ENCODE measurements at regions not wholly inside any gene's neighbourhood (a gene's known extent, or its start where the extent isn't known, plus 50 kb on each side); places are given as distances from the start of the nearest gene placed in this dataset.
"Not testable (repeated sequence)": the region's sequence is repeated elsewhere in the genome, so short reads cannot be mapped to it uniquely, and the experiment has no call there.

- no peak for DNase-seq
Observed at GRCh38 chr11:13782390-13783075, 114.1 kb downstream of the FAR1 start.

GRCh38 chr11:13784441-13784840 lies 116.0 kb downstream of the FAR1 start:
- DNase-seq: no peak

DNA sequence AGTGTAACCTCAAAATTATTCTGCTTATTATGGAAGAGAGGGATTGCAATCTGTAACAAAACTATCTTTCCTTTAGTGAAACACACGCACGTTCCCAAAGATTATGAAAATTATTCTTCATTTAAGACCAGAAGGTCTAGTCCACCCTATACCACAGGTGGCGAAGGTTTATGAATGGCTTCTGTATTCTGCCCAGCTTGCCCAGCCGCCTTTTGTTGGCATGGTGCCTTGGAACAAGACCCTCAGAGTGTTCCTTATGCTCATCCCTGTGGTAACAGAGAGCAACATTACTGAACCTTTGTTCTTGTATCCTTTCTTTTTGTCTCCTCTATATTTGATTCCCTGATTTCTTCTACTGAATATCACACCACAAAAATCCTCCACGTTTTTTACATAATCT lies 116.4 kb downstream of the FAR1 start:
- no peak for DNase-seq

DNA sequence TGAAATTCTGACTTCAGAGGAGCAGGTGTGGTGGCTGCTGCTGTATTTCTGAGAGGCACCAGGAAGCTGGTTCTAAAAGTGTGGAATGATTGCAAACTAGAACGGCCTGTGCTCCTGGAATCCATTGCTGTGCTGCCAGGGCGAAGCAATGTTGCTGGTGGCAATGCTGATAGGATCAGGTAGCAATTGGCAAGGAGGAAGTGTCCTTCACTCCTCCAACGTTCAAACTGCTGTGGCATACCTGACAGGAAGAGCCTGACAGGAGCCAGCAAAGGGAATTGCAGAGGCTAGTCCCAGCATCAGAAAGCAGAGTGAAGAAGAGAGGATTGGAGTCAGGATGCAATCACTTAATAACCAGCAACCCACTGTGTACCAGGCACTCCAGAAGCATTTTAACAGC lies 118.2 kb downstream of the FAR1 start:
- DNase-seq: no peak

- DNase-seq: not testable (repeated sequence)
Observed at GRCh38 chr11:13797616-13798015, 129.1 kb downstream of the FAR1 start.

DNA sequence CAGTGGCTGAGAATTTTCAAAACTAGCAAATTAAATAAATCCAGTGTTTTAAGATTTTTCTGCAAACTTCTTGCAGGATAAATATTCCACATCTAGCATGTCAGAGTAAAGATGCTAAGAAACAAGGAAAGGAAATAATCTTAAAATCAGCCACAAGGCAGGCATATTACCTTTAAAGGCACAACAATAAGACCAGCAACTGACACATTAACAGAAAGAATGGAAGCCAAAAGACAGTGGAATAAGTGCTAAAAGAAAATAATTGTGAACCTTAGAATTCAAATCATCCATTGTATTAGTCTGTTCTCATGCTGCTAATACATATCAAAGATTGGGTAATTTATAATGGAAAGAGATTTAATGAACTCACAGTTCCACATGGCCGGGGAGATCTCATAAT lies 132.4 kb downstream of the FAR1 start:
- DNase-seq: no peak

DNA sequence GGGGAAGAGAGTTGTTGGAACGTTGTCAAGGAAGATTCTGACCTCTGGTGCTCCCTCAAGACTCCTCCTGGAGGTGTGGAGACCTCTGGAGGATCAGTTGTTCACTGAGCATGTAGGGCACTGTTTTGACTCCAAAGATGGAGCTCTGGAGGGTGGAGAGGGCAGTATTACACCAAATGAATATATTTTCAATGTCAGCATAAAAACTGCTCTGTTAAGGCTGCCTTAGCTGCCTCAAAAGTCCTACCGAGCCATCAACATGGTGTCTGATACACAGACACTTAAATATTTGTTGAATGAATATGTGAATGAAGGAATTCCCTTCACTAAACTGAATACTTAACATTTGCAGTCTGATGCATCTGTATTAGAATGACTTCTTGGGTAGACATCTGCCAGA lies 144.2 kb upstream of the SPON1 start:
- no peak for DNase-seq

DNA sequence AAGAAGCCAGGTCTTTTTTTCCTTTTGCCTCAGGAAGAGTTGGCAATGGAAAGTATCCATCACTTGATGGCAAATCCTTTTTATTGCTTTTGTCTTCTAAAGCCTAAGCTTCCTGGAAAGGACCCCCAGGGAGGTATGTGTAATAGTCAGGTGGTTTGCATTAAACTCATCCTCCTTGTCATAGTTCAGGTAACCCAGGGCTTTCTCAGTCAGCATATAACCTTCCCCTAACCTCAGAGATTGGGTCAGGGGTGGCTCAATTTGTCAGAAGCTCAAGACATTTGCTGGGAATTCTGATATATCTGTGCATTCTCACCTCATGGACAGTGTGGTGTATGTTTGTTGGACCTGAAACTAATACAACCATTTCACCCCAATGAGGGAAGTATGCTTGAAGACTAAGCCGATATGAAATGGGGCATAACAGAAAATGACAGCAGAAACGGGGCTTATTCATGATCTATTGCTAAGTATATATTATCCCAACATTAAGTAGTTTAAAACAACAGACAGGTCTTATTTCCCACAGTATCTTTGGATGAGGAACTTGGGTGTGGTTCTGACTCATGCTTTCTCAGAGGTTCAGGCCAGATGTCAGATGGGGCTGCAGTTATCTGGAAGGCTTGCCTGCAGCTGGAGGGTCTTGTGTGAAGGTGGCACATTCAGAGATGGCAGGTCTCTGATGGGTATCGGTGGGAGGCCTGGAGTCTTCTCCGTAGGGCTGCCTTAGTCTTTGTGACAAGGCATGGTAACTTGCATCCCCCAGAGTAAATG lies 135.8 kb upstream of the SPON1 start:
- DNase-seq: no peak

DNA sequence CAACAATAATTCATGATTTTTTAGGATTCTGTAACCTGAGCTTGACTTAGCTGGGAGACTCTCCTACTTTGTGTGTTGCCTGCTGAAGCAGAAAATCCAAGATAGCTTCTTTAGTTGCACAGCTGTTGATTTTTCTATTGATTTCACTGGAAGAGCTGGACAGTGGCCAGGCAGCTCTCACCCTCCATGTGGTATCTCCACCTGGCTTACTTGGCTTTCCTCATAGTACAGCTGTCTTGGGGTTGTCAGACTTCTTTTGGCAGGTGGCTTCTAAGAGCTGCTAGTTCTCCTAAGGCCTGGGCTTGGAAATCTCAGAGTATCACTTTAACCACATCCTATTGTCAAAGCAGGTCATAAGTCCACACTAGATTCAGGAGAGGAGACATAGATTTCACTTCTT lies 130.8 kb upstream of the SPON1 start:
- DNase-seq: peak; percentile 37

DNA sequence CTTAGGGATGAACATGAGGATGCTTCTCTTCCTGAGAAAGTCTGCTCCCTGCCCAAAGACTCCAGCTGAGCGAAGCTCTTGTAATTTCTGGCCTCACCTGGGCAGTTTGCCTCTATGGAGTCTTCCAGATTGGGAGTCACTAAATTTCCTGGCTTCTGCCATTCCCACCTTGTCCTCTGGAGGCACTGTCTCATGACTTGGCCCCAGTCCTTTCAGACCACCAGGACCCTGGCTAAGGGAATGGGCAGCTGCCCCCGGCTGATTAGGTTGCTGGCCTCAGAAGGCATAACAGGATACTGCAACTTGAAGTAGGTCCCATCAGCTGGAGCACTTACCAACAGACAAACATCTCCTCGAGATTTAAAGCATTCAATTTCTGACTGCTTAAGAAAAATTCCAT lies 128.1 kb upstream of the SPON1 start:
- DNase-seq: no peak

DNA sequence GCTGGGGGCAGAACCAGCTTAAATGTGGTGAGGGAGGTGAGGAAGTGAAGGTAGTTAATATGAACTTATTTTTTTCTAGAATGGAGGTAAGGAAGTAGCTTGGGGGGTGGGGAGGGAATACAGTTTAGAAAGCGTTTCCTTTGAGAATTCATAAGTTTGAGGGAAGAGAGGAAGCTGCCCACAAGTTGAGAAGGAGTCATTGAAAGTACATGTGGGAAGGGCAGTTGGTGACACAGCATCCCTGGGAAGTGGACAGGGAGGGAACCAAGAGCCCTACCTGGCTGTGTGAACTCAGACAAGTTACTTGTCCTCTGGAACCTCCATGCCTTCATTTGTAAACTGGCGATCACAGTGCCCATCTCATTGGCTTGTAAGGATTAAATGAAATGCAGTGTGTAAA lies 125.9 kb upstream of the SPON1 start:
- no peak for DNase-seq

DNA sequence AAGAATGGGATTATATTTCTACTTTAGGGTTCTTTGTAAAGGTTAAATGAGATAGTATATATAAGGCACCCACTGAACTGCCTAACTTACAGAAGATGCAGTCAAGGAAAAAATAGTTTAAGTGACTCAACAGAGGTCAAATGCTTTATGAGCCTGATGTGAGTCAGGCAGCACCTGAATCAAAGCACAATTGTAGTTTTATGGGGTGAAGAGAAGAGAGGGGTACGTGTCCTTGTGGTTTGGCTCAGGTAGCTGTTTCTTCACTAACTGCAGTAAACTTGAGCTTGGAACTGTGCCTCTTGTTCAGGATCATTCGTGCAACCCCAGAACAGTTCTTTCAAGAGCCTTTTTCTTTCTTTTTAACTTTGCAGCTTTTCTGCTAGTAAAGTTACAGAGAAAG lies 125.2 kb upstream of the SPON1 start:
- DNase-seq: no peak

GRCh38 chr11:13841393-13841792 lies 121.1 kb upstream of the SPON1 start:
- no peak for DNase-seq

GRCh38 chr11:13848031-13848430 lies 114.5 kb upstream of the SPON1 start:
- no peak for DNase-seq

- no peak for DNase-seq
Observed at GRCh38 chr11:13850231-13851005, 112.1 kb upstream of the SPON1 start.

GRCh38 chr11:13851691-13852090 lies 110.8 kb upstream of the SPON1 start:
- DNase-seq: no peak

GRCh38 chr11:13852481-13852880 lies 110.0 kb upstream of the SPON1 start:
- no peak for DNase-seq

- DNase-seq: no peak
Observed at GRCh38 chr11:13857828-13858227, 104.7 kb upstream of the SPON1 start.

GRCh38 chr11:13859892-13860291 lies 102.6 kb upstream of the SPON1 start:
- no peak for DNase-seq

- DNase-seq: no peak
Observed at GRCh38 chr11:13861411-13861810, 101.1 kb upstream of the SPON1 start.

GRCh38 chr11:13862845-13863392 lies 99.6 kb upstream of the SPON1 start:
- DNase-seq: no peak

GRCh38 chr11:13868710-13869397 lies 93.7 kb upstream of the SPON1 start:
- no peak for DNase-seq

GRCh38 chr11:13869398-13869886 lies 93.1 kb upstream of the SPON1 start:
- DNase-seq: no peak

Measured in NCI-H1694 (cell line).